Loucy (cell line): ENCODE measurements at regions not wholly inside any gene's neighbourhood (a gene's known extent, or its start where the extent isn't known, plus 50 kb on each side); places are given as distances from the start of the nearest gene placed in this dataset.

Source experiments
- H2AFZ ChIP-seq: fragments of 200-600 bp; sonication (generic); 2 replicates; pipeline ENCODE4 v1.6.0; 2016; ENCODE audit warnings: antibody characterized with exemption, mild to moderate bottlenecking, low read length, moderate library complexity
- H3F3A ChIP-seq: fragments of 200-600 bp; 2 replicates; pipeline ENCODE4 v1.6.0; 2016; ENCODE audit warnings: antibody characterized with exemption, low read depth, mild to moderate bottlenecking
- H3K27me3 ChIP-seq: fragments of 200-600 bp; sonication (generic); 2 replicates; pipeline ENCODE4 v1.6.1; 2014; ENCODE audit warnings: low read length, mild to moderate bottlenecking; ENCODE audit not compliant: insufficient read depth, poor library complexity, severe bottlenecking
- H3K36me3 ChIP-seq: fragments of 200-600 bp; sonication (generic); 2 replicates; pipeline ENCODE4 v1.6.1; 2016; ENCODE audit warnings: low read length; ENCODE audit not compliant: insufficient read depth
- H3K4me1 ChIP-seq: fragments of 200-600 bp; sonication (generic); 2 replicates; pipeline ENCODE4 v1.5.1; 2014; ENCODE audit warnings: low read length, mild to moderate bottlenecking; ENCODE audit not compliant: insufficient read depth, poor library complexity, severe bottlenecking
- H3K4me2 ChIP-seq: fragments of 200-600 bp; sonication (generic); 2 replicates; pipeline ENCODE4 v1.6.0; 2014; ENCODE audit warnings: antibody characterized with exemption, low read length, low read depth, mild to moderate bottlenecking; ENCODE audit not compliant: poor library complexity, severe bottlenecking
- H3K4me3 ChIP-seq: fragments of 200-600 bp; sonication (generic); 2 replicates; pipeline ENCODE4 v1.5.1; 2014; ENCODE audit warnings: low read length, mild to moderate bottlenecking, mixed read lengths; ENCODE audit not compliant: poor library complexity, severe bottlenecking
- H3K79me2 ChIP-seq: fragments of 200-600 bp; sonication (generic); 2 replicates; pipeline ENCODE4 v1.6.1; 2014; ENCODE audit warnings: low read length; ENCODE audit not compliant: insufficient read depth
- H3K9ac ChIP-seq: fragments of 200-600 bp; sonication (generic); 2 replicates; pipeline ENCODE4 v1.6.0; 2014; ENCODE audit warnings: mild to moderate bottlenecking, low read depth, low read length, moderate library complexity; ENCODE audit not compliant: poor library complexity, severe bottlenecking
- H3K9me2 ChIP-seq: fragments of 200-600 bp; sonication (generic); replicated peaks from 2 replicates; pipeline ENCODE4 v1.6.1; 2016; ENCODE audit warnings: low read depth, low read length, mixed read lengths
- H3K9me3 ChIP-seq: fragments of 200-600 bp; sonication (generic); 2 replicates; pipeline ENCODE4 v1.6.1; 2014; ENCODE audit warnings: mild to moderate bottlenecking, antibody characterized with exemption, low read length, low read depth; ENCODE audit not compliant: insufficient read depth
- H4K20me1 ChIP-seq: fragments of 200-600 bp; sonication (generic); 2 replicates; pipeline ENCODE4 v1.6.0; 2014; ENCODE audit warnings: antibody characterized with exemption, low read length, mild to moderate bottlenecking; ENCODE audit not compliant: insufficient read depth, poor library complexity, severe bottlenecking
- CTCF ChIP-seq: fragments of 200-600 bp; sonication (generic); conservative IDR thresholded peaks from 2 replicates; pipeline ENCODE4 v1.5.1; 2014; ENCODE audit warnings: mild to moderate bottlenecking, antibody characterized with exemption, low read length
- EZH2phosphoT487 ChIP-seq: fragments of 200-600 bp; IDR thresholded peaks from 2 replicates; pipeline ENCODE4 v1.6.1; 2018; ENCODE audit warnings: antibody characterized with exemption, mild to moderate bottlenecking, moderate library complexity, borderline replicate concordance

GRCh38 chr10:64855941-64856340 lies 1334.7 kb downstream of the REEP3 start:
- H3K9me3 ChIP-seq, result no peaks in the 10 kb centered on the region
- no peak overlapping the region for H2AFZ ChIP-seq
- H3K4me1 ChIP-seq, result no peaks in the 10 kb centered on the region
- no peaks in the 10 kb centered on the region for H3K27me3 ChIP-seq
- no peaks in the 10 kb centered on the region for H3K9me2 ChIP-seq
- TF ChIP-seq CTCF, result no peak
- no peak for TF ChIP-seq EZH2phosphoT487
- H4K20me1 ChIP-seq, result no peaks in the 10 kb centered on the region
- H3K36me3 ChIP-seq, result no peaks in the 10 kb centered on the region
- no peak overlapping the region for H3K4me2 ChIP-seq
- H3K4me3 ChIP-seq, result no peak overlapping the region
- no peaks in the 10 kb centered on the region for H3K79me2 ChIP-seq
- H3K9ac ChIP-seq, result no peak overlapping the region
- no peaks in the 10 kb centered on the region for H3F3A ChIP-seq

GRCh38 chr10:64859911-64860310 lies 1338.7 kb downstream of the REEP3 start:
- Histone ChIP-seq H3K9me2 (no peaks in the 10 kb centered on the region), H3K4me2 (no peak overlapping the region), H3K79me2 (no peaks in the 10 kb centered on the region), H3K4me3 (no peak overlapping the region), H3F3A (no peaks in the 10 kb centered on the region), H3K9me3 (no peaks in the 10 kb centered on the region), H3K4me1 (no peaks in the 10 kb centered on the region), H3K27me3 (no peaks in the 10 kb centered on the region), H2AFZ (no peak overlapping the region), H3K36me3 (no peaks in the 10 kb centered on the region), H3K9ac (no peak overlapping the region), H4K20me1 (no peaks in the 10 kb centered on the region)
- no peak for TF ChIP-seq CTCF
- no peak for TF ChIP-seq EZH2phosphoT487

GRCh38 chr10:64863836-64864235 lies 1342.6 kb downstream of the REEP3 start:
- Histone ChIP-seq H3K36me3 (no peaks in the 10 kb centered on the region), H3K9me2 (no peaks in the 10 kb centered on the region), H3K4me1 (no peaks in the 10 kb centered on the region), H2AFZ (no peak overlapping the region), H3K9me3 (no peaks in the 10 kb centered on the region), H3K4me2 (no peak overlapping the region), H4K20me1 (no peaks in the 10 kb centered on the region), H3F3A (no peaks in the 10 kb centered on the region), H3K4me3 (no peak overlapping the region), H3K79me2 (no peaks in the 10 kb centered on the region), H3K27me3 (no peaks in the 10 kb centered on the region), H3K9ac (no peak overlapping the region)
- TF ChIP-seq EZH2phosphoT487, result no peak
- TF ChIP-seq CTCF, result no peak
